OCI-LY1 (cell line): ENCODE measurements at regions not wholly inside any gene's neighbourhood (a gene's known extent, or its start where the extent isn't known, plus 50 kb on each side); places are given as distances from the start of the nearest gene placed in this dataset.

Source experiments
- EZH2 ChIP-seq: fragments of 200-600 bp; sonication (generic), shearing (Covaris generic); IDR thresholded peaks from 2 replicates; pipeline ENCODE4 v1.8.0; 2017; ENCODE audit warnings: borderline replicate concordance, mixed run types, mild to moderate bottlenecking, antibody characterized with exemption, low read length, moderate library complexity, mixed read lengths
- TF ChIP-seq, protein P1 (sequence below): fragments of 200-600 bp; sonication (generic), shearing (Covaris generic); IDR thresholded peaks from 2 replicates; pipeline ENCODE4 v1.5.1; 2017; ENCODE audit warnings: mild to moderate bottlenecking, antibody characterized with exemption, low read length, moderate library complexity, mixed read lengths

DNA sequence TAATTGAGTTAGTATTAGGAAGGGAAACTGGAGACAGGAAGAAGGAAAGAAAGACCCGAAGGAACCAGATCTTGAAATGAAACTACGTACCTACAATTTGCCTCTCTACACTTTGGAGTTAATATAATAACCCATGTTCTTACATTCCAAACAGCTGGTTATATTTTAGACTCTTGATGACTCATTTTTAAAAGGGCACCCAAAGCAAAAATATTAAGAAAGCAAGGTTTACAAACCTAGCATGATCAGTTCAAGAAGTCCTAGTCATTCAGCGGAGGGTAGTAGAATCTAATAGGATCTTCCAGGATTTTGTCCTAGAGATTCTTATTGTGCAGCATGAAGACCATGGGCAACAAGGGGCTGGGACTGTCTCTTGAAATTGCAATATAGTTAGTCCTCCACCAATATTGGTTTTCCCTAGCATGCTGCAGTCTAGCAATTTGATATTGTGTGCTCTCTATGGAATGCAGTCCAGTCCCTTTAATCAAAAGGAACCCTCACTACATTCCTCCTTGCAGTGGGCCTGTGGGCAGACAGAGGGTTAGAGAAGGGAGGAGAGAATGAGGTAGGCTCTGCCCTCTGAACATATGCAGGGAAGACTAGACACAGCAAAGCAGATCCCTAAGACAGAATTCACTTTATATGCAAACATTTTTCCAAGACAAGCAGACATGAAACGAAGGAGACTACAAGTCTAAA is 230.3 kb downstream of the INHBA start:
- TF ChIP-seq, protein P1, sequence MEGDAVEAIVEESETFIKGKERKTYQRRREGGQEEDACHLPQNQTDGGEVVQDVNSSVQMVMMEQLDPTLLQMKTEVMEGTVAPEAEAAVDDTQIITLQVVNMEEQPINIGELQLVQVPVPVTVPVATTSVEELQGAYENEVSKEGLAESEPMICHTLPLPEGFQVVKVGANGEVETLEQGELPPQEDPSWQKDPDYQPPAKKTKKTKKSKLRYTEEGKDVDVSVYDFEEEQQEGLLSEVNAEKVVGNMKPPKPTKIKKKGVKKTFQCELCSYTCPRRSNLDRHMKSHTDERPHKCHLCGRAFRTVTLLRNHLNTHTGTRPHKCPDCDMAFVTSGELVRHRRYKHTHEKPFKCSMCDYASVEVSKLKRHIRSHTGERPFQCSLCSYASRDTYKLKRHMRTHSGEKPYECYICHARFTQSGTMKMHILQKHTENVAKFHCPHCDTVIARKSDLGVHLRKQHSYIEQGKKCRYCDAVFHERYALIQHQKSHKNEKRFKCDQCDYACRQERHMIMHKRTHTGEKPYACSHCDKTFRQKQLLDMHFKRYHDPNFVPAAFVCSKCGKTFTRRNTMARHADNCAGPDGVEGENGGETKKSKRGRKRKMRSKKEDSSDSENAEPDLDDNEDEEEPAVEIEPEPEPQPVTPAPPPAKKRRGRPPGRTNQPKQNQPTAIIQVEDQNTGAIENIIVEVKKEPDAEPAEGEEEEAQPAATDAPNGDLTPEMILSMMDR = no peak
- no peak for TF ChIP-seq EZH2
